T-cell (primary cell): ENCODE measurements at regions not wholly inside any gene's neighbourhood (a gene's known extent, or its start where the extent isn't known, plus 50 kb on each side); places are given as distances from the start of the nearest gene placed in this dataset.
"Not testable (repeated sequence)": the region's sequence is repeated elsewhere in the genome, so short reads cannot be mapped to it uniquely, and the experiment has no call there.

Experiments
- ATAC-seq, 4 experiments: fragments of 200-7000 bp in 3 of 4; fragments of 150-1000 bp in 1 of 4; cut with Tn5 transposase; replicated peaks in 1 of 4; 1 replicate in 3 of 4; 2 replicates in 1 of 4; pipeline ENCODE4 v1.10.0; 2021; ENCODE audit warnings: moderate library complexity in 3 of 4, mild to moderate bottlenecking in 2 of 4, moderate number of reproducible peaks in 1 of 4
- CTCF ChIA-PET, 2 donors: fragments of 300-600 bp; sonication (Branson Sonifier 250); formaldehyde crosslinking; loops; one replicate each; lab custom pipeline; 2022; ENCODE audit warnings: antibody characterized with exemption in 2 of 2; lab: Charles Lee
- POLR2A ChIA-PET, 2 donors: fragments of 300-600 bp; sonication (Branson Sonifier 250); formaldehyde crosslinking; loops; one replicate each; lab custom pipeline; 2022; ENCODE audit warnings: antibody characterized with exemption in 2 of 2; lab: Charles Lee
- DNase-seq, 35 experiments: peaks; one replicate each; pipeline versions ENCODE4 v3.0.0 to v3.0.0-alpha.2; 2013 to 2023
- H3K27ac ChIP-seq: one replicate; pipeline ENCODE4 v1.5.1; 2013; ENCODE audit warnings: low read length
- H3K27me3 ChIP-seq, 2 experiments: replicated peaks in 1 of 2; 1 replicate in 1 of 2; 2 replicates in 1 of 2; pipeline versions ENCODE4 v1.6.1 to v1.7.0; 2013; ENCODE audit warnings: low read length in 1 of 2, mixed read lengths in 1 of 2; ENCODE audit not compliant: control insufficient read depth in 2 of 2, insufficient read depth in 2 of 2; ENCODE audit errors: extremely low read depth in 1 of 2
- H3K36me3 ChIP-seq, 2 donors: 1 replicate in 1 of 2; 2 replicates in 1 of 2; pipeline versions ENCODE4 v1.6.1 to v1.7.0; 2013; ENCODE audit warnings: low read length in 1 of 2; ENCODE audit not compliant: control insufficient read depth in 2 of 2, insufficient read depth in 1 of 2; ENCODE audit errors: extremely low read depth in 1 of 2
- H3K4me1 ChIP-seq, 2 experiments: 1 replicate in 1 of 2; 2 replicates in 1 of 2; pipeline versions ENCODE4 v1.6.1 to v1.7.0; 2013; ENCODE audit warnings: low read length in 2 of 2, mixed read lengths in 1 of 2; ENCODE audit not compliant: insufficient read depth in 2 of 2, control insufficient read depth in 1 of 2; ENCODE audit errors: extremely low read depth in 1 of 2
- H3K4me3 ChIP-seq, 2 donors: 1 replicate in 1 of 2; 2 replicates in 1 of 2; pipeline versions ENCODE4 v1.5.1 to v1.7.0; 2013; ENCODE audit warnings: mild to moderate bottlenecking in 2 of 2, low read length in 1 of 2, moderate library complexity in 1 of 2; ENCODE audit not compliant: control insufficient read depth in 1 of 2; ENCODE audit errors: extremely low read depth in 1 of 2
- H3K9me3 ChIP-seq: 2 replicates; pipeline ENCODE4 v1.7.0; 2013
- H3K27ac Mint-ChIP-seq, 2 donors: one replicate each; pipeline ENCODE4 v1.8.0; 2020 to 2021; ENCODE audit warnings: mild to moderate bottlenecking in 2 of 2, mixed read lengths in 2 of 2
- H3K27me3 Mint-ChIP-seq, 2 donors: one replicate each; pipeline ENCODE4 v1.8.0; 2021 to 2022; ENCODE audit warnings: mixed read lengths in 2 of 2
- H3K36me3 Mint-ChIP-seq: one replicate; pipeline ENCODE4 v1.8.0; 2021; ENCODE audit warnings: mixed read lengths
- H3K4me1 Mint-ChIP-seq, 3 donors: one replicate each; pipeline ENCODE4 v1.8.0; 2020 to 2022; ENCODE audit warnings: mixed read lengths in 3 of 3, mild to moderate bottlenecking in 1 of 3
- H3K4me3 Mint-ChIP-seq, 3 donors: one replicate each; pipeline ENCODE4 v1.8.0; 2020 to 2022; ENCODE audit warnings: mild to moderate bottlenecking in 3 of 3, mixed read lengths in 3 of 3, moderate library complexity in 3 of 3
- H3K9me3 Mint-ChIP-seq, 3 donors: one replicate each; pipeline ENCODE4 v1.8.0; 2020 to 2022; ENCODE audit warnings: mixed read lengths in 3 of 3
- WGBS: methylation state at CpG from one replicate; pipeline ENCODE4 v1.1.5; 2013; ENCODE audit warnings: missing lambda C conversion rate; ENCODE audit not compliant: insufficient coverage; 5-methylcytosine and 5-hydroxymethylcytosine counted together

GRCh38 chr21:23822760-23823159 is 1784.5 kb downstream of the MRPL39 start:
- Mint-ChIP-seq H3K9me3 (peaks cover 0 to 3% (median 0%) of the 10 kb centered on the region in 3 donors), H3K4me1 (no peaks in the 10 kb centered on the region), H3K27me3 (no peaks in the 10 kb centered on the region), H3K36me3 (no peaks in the 10 kb centered on the region), H3K4me3 (no peak overlapping the region), H3K27ac (no peak overlapping the region)
- no peaks in the 10 kb centered on the region for H3K4me1 ChIP-seq
- no peak for ATAC-seq
- DNase-seq, result no peak
- H3K36me3 ChIP-seq, result no peaks in the 10 kb centered on the region
- POLR2A ChIA-PET, result no interaction called here
- no peak overlapping the region for H3K4me3 ChIP-seq
- H3K9me3 ChIP-seq, result no peaks in the 10 kb centered on the region
- CTCF ChIA-PET, result interaction anchor here in 1 of 2 donors (0.6 kb wide), 1 partner anchor 793 kb away, joined by 3 read pairs; no protein-coding TSS in a partner anchor
- WGBS, result 20% methylated on average over 1 of the region's 3 CpGs
- no peaks in the 10 kb centered on the region for H3K27me3 ChIP-seq
- H3K27ac ChIP-seq, result no peak overlapping the region

- H3K4me3 ChIP-seq, result no peak overlapping the region
- WGBS, result no CpG with 5 or more reads among the region's 1 CpG
Measured at GRCh38 chr21:23817337-23817736, 1789.9 kb downstream of the MRPL39 start.

GRCh38 chr21:23812485-23812884 is 1794.8 kb downstream of the MRPL39 start:
- ATAC-seq, result no peak
- Histone ChIP-seq H3K27ac (no peak overlapping the region), H3K27me3 (no peaks in the 10 kb centered on the region), H3K4me1 (no peaks in the 10 kb centered on the region), H3K9me3 (no peaks in the 10 kb centered on the region), H3K4me3 (no peak overlapping the region), H3K36me3 (no peaks in the 10 kb centered on the region)
- 100% methylated on average over 2 of the region's 4 CpGs for WGBS
- Mint-ChIP-seq H3K4me1 (peaks cover 0 to 7% (median 0%) of the 10 kb centered on the region in 3 donors), H3K9me3 (no peaks in the 10 kb centered on the region), H3K27ac (no peak overlapping the region), H3K27me3 (no peaks in the 10 kb centered on the region), H3K4me3 (no peak overlapping the region), H3K36me3 (no peaks in the 10 kb centered on the region)
- no peak for DNase-seq
- ChIA-PET POLR2A (no interaction called here), CTCF (no interaction called here)

More at GRCh38 chr21:23817337-23817736, 1789.9 kb downstream of the MRPL39 start:
- Histone ChIP-seq H3K27ac (no peak overlapping the region), H3K4me1 (no peaks in the 10 kb centered on the region), H3K36me3 (no peaks in the 10 kb centered on the region), H3K27me3 (no peaks in the 10 kb centered on the region), H3K9me3 (no peaks in the 10 kb centered on the region)
- Mint-ChIP-seq H3K27me3 (no peaks in the 10 kb centered on the region), H3K36me3 (no peaks in the 10 kb centered on the region), H3K4me1 (peaks cover 0 to 1% (median 0%) of the 10 kb centered on the region in 3 donors), H3K4me3 (no peak overlapping the region), H3K9me3 (peaks cover 0 to 3% (median 0%) of the 10 kb centered on the region in 3 donors), H3K27ac (no peak overlapping the region)
- ATAC-seq (no peak), DNase-seq (no peak)
- POLR2A ChIA-PET, result no interaction called here
- CTCF ChIA-PET, result no interaction called here

- Histone ChIP-seq H3K36me3 (no peaks in the 10 kb centered on the region), H3K27ac (no peak overlapping the region), H3K4me3 (no peak overlapping the region), H3K27me3 (no peaks in the 10 kb centered on the region), H3K4me1 (no peaks in the 10 kb centered on the region), H3K9me3 (no peaks in the 10 kb centered on the region)
- H3K4me3 Mint-ChIP-seq, result no peak overlapping the region
- H3K36me3 Mint-ChIP-seq, result no peaks in the 10 kb centered on the region
- ChIA-PET POLR2A (no interaction called here), CTCF (no interaction called here)
- 0% methylated on average over 1 of the region's 2 CpGs for WGBS
- DNase-seq, result no peak
- H3K4me1 Mint-ChIP-seq, result peaks cover 0 to 7% (median 0%) of the 10 kb centered on the region in 3 donors
- peak overlapping the region in 1 of 2 donors; percentile 68 for H3K27ac Mint-ChIP-seq
- no peak for ATAC-seq
- H3K9me3 Mint-ChIP-seq, result no peaks in the 10 kb centered on the region
- no peaks in the 10 kb centered on the region for H3K27me3 Mint-ChIP-seq
Measured at GRCh38 chr21:23811805-23812204, 1795.5 kb downstream of the MRPL39 start.

GRCh38 chr21:23809573-23809972 is 1797.7 kb downstream of the MRPL39 start:
- no peak for ATAC-seq
- Histone ChIP-seq H3K9me3 (no peaks in the 10 kb centered on the region), H3K36me3 (no peaks in the 10 kb centered on the region), H3K27ac (no peak overlapping the region), H3K4me3 (no peak overlapping the region), H3K4me1 (no peaks in the 10 kb centered on the region), H3K27me3 (no peaks in the 10 kb centered on the region)
- ChIA-PET POLR2A (no interaction called here), CTCF (interaction anchor here in 1 of 2 donors (0.6 to 0.7 kb wide), 2 partner anchors 14 to 232 kb away, joined by 3 to 5 read pairs; no protein-coding TSS in a partner anchor)
- WGBS, result no CpG with 5 or more reads among the region's 2 CpGs
- H3K4me3 Mint-ChIP-seq, result no peak overlapping the region
- no peak overlapping the region for H3K27ac Mint-ChIP-seq
- DNase-seq, result no peak
- no peaks in the 10 kb centered on the region for H3K36me3 Mint-ChIP-seq
- H3K27me3 Mint-ChIP-seq, result no peaks in the 10 kb centered on the region
- peaks cover 0 to 7% (median 0%) of the 10 kb centered on the region in 3 donors for H3K4me1 Mint-ChIP-seq
- H3K9me3 Mint-ChIP-seq, result no peaks in the 10 kb centered on the region

- CTCF ChIA-PET, H3K9me3 ChIP-seq, H3K4me1 ChIP-seq, DNase-seq, H3K27me3 Mint-ChIP-seq, ATAC-seq, H3K27ac Mint-ChIP-seq, H3K9me3 Mint-ChIP-seq, H3K36me3 ChIP-seq, H3K4me3 ChIP-seq, H3K4me3 Mint-ChIP-seq, H3K27me3 ChIP-seq, POLR2A ChIA-PET, H3K27ac ChIP-seq, H3K4me1 Mint-ChIP-seq, H3K36me3 Mint-ChIP-seq: not testable (repeated sequence)
- 95% methylated on average over 33 of the region's 39 CpGs for WGBS
Measured at GRCh38 chr21:23806966-23807548, 1800.2 kb downstream of the MRPL39 start.
